HG03175 (cell line): ENCODE measurements at regions not wholly inside any gene's neighbourhood (a gene's known extent, or its start where the extent isn't known, plus 50 kb on each side); places are given as distances from the start of the nearest gene placed in this dataset.

ENCODE experiments used
- ATAC-seq: cut with Tn5 transposase; IDR thresholded peaks from one replicate; pipeline ENCODE4 v1.9.1; 2021; ENCODE audit warnings: mild to moderate bottlenecking, moderate library complexity; ENCODE audit not compliant: unreplicated experiment

DNA sequence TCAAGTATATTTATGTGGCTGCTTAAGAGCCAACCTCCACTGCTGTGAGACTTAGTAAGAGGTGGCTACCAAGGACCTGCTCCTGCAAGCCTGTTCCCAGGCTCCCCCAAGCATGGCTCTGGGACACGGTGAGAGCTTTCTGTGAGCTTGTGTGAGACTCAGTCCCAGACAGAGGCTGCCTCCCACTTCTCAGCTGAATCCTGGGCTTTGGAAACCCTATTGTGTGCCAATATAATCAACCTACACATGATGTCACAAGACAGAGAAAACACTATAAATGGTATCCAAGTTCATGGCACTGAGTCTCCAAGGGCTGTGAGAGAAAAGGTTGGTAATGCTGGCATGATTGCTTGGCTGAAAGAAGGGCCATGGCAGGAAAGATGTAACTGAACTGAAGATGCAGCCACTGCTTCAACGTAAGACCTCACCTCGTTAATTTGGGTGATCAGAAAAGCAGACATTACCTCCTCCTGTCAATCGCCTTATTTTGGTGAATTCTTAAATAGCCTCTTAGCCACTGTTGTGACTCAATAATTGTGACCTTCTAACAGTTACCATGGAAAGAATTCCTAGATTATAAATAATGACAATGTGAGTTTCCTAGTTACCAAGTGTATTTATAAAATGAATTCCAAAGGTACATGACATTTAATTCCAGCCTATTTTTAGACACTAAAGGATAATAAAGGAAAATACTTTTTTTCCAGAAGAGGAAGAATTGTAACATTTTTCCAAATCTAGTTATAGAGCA is 332.0 kb downstream of the IRS2 start:
- no peak for ATAC-seq

DNA sequence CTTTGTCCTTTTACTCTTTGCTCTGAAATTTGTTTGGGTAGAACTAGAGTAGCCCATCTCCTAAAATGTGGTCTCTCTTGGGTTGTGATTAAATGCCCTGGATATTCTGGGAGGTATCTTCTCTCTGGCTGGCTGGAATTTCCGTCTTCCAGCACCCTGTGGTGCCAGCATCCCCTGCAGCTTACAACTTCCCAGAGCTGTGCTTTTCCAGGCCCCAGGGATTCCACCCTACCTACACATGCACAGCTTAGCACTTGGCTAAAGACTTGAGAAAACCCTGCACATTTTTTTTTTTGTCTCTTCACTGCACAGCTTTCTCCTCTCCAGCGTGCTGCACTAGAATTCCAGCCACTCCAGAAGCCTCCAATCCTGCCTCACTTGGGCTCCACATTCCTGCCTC is 334.7 kb downstream of the IRS2 start:
- no peak for ATAC-seq

- ATAC-seq: no peak
Observed at GRCh38 chr13:109448629-109449028, 337.8 kb downstream of the IRS2 start.

DNA sequence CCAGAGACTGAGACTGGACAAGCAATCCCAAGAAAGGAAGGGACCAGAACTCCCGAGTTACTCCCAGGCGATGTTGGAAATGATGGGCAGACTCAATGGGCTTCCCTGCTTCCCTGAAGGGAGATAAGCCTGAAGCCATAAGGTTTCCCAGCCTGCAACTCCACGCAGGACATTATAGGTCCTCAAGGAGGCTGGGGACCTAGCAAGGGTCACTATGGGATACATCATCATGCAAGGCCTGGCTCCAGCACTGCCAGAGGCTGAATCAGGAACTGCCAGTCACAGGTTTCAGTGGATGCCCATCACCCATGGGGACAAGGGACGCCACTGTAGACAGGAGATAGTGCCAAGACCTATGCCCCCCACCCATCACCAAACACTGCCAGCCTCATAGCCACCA is 338.7 kb downstream of the IRS2 start:
- ATAC-seq: no peak

GRCh38 chr13:109440320-109440719 is 346.1 kb downstream of the IRS2 start:
- no peak for ATAC-seq

GRCh38 chr13:109439813-109440212 is 346.6 kb downstream of the IRS2 start:
- no peak for ATAC-seq

DNA sequence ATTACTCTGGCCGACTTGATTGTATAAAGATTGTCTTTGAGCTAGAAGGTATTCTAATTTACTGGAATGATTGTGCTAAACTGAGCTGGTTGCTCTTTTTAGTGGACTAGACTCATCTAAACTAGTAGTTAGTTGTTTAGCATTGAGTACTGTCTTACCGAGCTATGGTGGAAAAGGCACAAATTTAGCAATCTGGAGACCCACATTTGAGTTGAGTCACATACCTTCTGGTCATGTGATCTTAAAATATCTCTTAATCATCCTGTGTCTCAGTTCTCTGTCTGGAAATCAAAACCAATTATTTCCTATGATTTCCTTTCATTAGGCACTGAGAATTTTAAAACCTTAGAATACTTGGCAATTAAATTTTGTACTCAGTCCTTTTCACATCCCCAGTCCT is 349.5 kb downstream of the IRS2 start:
- no peak for ATAC-seq

DNA sequence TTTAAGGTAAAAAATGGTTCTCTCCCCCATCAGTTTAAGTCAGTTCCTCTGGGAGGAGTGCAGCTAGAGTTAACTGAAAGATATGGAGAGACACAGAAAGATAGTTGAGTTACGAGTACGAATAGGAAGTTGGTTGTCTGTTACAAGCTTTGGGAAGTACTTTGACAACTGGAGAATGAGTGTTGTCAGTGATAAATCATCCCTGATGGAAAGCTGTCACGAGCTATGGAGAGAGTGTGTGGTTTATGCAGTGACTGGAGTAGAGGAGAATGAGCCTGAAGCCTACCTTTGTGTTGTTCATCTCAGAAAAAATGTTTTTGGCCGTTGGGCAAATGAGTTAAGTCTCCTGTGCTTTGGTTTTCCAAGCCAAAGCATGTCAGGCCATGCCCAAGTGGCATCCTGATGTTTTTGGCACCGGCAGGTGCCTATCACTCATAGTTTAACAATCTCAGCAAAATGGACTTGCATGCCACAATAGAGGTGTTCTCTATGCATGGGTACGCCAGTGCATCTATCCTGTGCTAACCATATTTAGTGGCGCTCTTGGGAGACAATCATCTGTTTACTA is 350.2 kb downstream of the IRS2 start:
- ATAC-seq: no peak

- no peak for ATAC-seq
Observed at GRCh38 chr13:109431217-109431616, 355.2 kb downstream of the IRS2 start.

- ATAC-seq: no peak
Observed at GRCh38 chr13:109428146-109428545, 358.2 kb downstream of the IRS2 start.

DNA sequence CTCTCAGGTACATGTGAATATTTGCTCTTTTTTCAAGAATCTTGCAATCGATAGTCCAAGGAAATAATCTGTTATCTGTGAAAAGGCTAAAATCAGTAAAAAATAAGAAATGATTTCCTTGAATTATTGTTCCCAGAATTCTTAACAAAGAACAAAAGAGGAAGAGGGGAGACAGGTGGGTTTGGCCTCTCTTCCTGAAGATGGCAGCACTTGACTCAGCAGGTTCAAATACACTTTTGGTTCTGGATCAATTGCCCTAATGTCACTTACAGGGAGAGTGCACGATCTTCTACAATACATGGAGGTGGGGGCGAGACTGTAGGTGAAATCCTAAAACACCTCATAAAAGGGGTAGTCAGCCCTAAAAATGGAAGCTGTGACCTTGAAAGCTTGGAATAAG is 358.7 kb downstream of the IRS2 start:
- ATAC-seq: no peak

- no peak for ATAC-seq
Observed at GRCh38 chr13:109427148-109427547, 359.2 kb downstream of the IRS2 start.

GRCh38 chr13:109426690-109426990 is 359.7 kb downstream of the IRS2 start:
- ATAC-seq: no peak

- no peak for ATAC-seq
Observed at GRCh38 chr13:109425821-109426689, 360.3 kb downstream of the IRS2 start.

DNA sequence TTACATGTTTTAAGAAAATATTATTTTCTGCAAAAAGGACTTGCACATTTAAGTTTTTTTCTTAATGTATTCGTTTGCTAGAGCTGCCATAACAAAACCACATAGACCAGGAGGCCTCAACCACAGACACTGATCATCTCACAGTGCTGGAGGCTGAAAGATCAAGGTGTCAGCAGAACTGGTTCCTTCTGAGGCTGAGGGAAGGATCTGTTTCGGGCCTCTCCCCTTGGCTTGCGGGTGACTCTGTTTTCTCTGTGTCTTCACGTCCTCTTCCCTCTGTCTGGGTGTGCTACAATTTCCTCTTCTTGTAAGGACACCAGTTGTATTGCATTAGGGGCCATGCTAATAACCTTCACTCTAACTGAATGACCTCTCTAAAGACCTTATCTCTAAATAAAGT is 364.2 kb downstream of the IRS2 start:
- no peak for ATAC-seq

- no peak for ATAC-seq
Observed at GRCh38 chr13:109419896-109420295, 366.5 kb downstream of the IRS2 start.

- ATAC-seq: no peak
Observed at GRCh38 chr13:109418111-109418510, 368.3 kb downstream of the IRS2 start.

DNA sequence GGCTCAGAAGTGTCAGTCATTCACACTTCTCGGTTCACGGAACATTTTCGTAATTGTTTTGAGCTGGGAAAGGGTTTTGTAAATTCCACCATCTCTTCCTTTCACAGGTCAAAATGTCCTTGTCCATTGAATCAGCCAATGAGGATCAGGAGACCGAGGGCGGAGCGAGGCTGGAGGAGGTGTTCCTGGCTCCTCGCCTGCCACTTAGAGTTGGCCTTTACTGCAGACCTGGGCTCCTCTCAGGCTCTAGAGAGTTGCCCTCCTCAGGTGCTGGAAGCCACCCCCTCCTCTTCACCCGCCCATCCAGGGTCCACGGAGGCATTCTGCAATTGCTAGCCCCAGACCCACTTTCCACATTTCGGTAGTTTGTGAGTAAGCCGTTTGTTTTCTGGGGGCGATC is 370.4 kb downstream of the IRS2 start:
- ATAC-seq: no peak

DNA sequence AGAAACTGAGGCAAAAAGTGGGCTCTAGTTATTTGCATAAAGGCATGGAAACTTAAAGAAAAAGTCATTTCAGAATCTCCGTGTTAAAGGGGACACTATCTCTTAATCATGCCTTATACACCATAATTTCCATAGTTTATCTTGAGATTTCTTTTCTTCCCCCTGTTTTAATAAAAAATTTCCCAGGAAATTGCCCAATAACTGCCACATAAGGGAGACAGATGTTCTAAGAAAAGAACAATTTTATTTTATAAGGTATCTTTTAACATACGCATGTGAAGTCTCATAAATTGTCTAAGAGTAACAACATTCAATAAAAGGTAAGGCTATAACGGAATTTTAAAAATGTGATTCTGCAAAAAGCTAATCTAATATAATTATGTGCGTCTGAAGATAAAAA is 371.3 kb downstream of the IRS2 start:
- no peak for ATAC-seq

DNA sequence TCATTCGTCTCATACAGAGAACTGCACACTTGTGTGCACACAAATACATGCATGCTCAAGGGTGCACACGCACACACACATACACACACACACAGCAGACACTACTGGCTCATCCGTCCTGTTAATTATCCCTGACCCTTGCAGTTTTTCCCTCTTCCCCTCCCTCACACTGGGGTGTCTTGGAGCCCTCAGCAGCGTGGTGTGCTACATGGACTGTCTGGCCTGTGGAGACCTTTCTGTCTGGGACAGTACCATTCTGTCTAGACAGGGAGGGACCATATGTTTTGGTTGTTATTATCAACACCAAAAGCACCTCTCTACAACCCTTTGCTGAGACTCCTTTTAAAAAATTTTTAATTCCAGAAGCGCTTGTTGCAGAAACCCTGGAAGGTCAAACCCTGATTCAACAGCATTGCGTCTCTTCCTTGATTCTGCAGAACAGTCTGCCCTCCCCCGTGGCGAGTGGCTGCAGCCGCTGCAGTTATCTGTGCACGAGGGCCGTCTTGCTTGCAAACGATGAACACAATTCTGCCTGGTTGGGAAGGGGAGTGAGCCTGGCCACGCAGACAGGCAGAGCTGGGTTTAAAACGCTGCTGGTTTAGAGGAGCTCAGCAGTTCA is 374.0 kb downstream of the IRS2 start:
- ATAC-seq: no peak

DNA sequence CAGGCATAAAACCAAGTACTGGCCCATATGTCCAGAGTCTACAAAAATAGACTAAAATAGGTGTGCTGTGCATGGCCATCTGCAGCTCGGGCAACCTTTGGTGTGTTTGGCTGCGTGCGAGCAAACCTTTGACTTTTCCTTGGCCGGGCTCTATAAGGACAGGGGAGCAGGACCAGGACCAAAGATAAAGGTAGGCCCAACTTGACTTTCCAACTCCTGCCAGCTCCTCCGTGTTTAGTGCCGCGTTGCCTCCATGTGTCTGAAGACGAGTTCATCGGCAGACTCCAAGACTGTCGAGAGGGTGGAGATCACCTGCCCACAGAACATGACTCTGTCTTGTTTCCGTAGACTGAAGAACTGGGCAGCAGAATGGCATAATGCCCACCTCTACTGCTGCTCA is 375.5 kb downstream of the IRS2 start:
- no peak for ATAC-seq
